Stimulated activated naive B cell treated with anti-CD40 and anti-IgM and Interleukin-4, amounts not matched to agents 10 μg/mL and 1 μg/mL and 100 μg/mL, for 72 hours (primary cell): ENCODE measurements at regions not wholly inside any gene's neighbourhood (a gene's known extent, or its start where the extent isn't known, plus 50 kb on each side); places are given as distances from the start of the nearest gene placed in this dataset.

Source experiments
- ATAC-seq, 2 donors: fragments of 150-1000 bp; cut with Tn5 transposase; replicated peaks; 2 replicates each; pipeline ENCODE4 v1.10.0; 2021; ENCODE audit warnings: moderate library complexity in 1 of 2
- DNase-seq: peaks from one replicate; pipeline ENCODE4 v3.0.0; 2021
- H3K27ac Mint-ChIP-seq: one replicate; pipeline ENCODE4 v1.8.0; 2022; ENCODE audit warnings: mild to moderate bottlenecking, mixed read lengths
- H3K27me3 Mint-ChIP-seq, 2 donors: one replicate each; pipeline ENCODE4 v1.8.0; 2022; ENCODE audit warnings: mixed read lengths in 2 of 2
- H3K36me3 Mint-ChIP-seq, 2 donors: one replicate each; pipeline ENCODE4 v1.8.0; 2022; ENCODE audit warnings: mixed read lengths in 2 of 2, mild to moderate bottlenecking in 1 of 2
- H3K4me1 Mint-ChIP-seq, 2 donors: one replicate each; pipeline ENCODE4 v1.8.0; 2022; ENCODE audit warnings: mixed read lengths in 2 of 2, mild to moderate bottlenecking in 1 of 2
- H3K4me3 Mint-ChIP-seq, 2 donors: one replicate each; pipeline ENCODE4 v1.8.0; 2022; ENCODE audit warnings: mild to moderate bottlenecking in 2 of 2, mixed read lengths in 2 of 2, moderate library complexity in 1 of 2
- H3K9me3 Mint-ChIP-seq, 2 donors: one replicate each; pipeline ENCODE4 v1.8.0; 2022; ENCODE audit warnings: mixed read lengths in 2 of 2, mild to moderate bottlenecking in 1 of 2

GRCh38 chr4:96703265-96703664, 863.4 kb downstream of the PDHA2 start:
- Mint-ChIP-seq H3K27me3 (no peaks in the 10 kb centered on the region), H3K4me1 (no peaks in the 10 kb centered on the region), H3K27ac (no peak overlapping the region), H3K36me3 (no peaks in the 10 kb centered on the region), H3K4me3 (no peak overlapping the region), H3K9me3 (peaks cover 0 to 3% of the 10 kb centered on the region in 2 donors)
- DNase-seq (no peak), ATAC-seq (no peak)

- Mint-ChIP-seq H3K27me3 (no peaks in the 10 kb centered on the region), H3K4me1 (no peaks in the 10 kb centered on the region), H3K27ac (no peak overlapping the region), H3K4me3 (no peak overlapping the region), H3K9me3 (peaks cover 0 to 1% of the 10 kb centered on the region in 2 donors), H3K36me3 (no peaks in the 10 kb centered on the region)
- no peak for DNase-seq
- ATAC-seq: no peak
These were observed 868.9 kb downstream of the PDHA2 start for GRCh38 chr4:96708766-96709165.

- no peak for ATAC-seq
- H3K27ac Mint-ChIP-seq: no peak overlapping the region
- no peaks in the 10 kb centered on the region for H3K27me3 Mint-ChIP-seq
- DNase-seq: no peak
- peaks cover 0 to 2% of the 10 kb centered on the region in 2 donors for H3K9me3 Mint-ChIP-seq
- H3K36me3 Mint-ChIP-seq: no peaks in the 10 kb centered on the region
- no peak overlapping the region for H3K4me3 Mint-ChIP-seq
- no peaks in the 10 kb centered on the region for H3K4me1 Mint-ChIP-seq
These were observed 873.5 kb downstream of the PDHA2 start for GRCh38 chr4:96713271-96713850.

- Mint-ChIP-seq H3K4me1 (no peaks in the 10 kb centered on the region), H3K36me3 (no peaks in the 10 kb centered on the region), H3K27me3 (no peaks in the 10 kb centered on the region), H3K9me3 (peaks cover 5 to 15% of the 10 kb centered on the region in 2 donors), H3K27ac (no peak overlapping the region), H3K4me3 (no peak overlapping the region)
- DNase-seq (no peak), ATAC-seq (no peak)
These were observed 889.7 kb downstream of the PDHA2 start for GRCh38 chr4:96729641-96730040.

- DNase-seq: no peak
- H3K36me3 Mint-ChIP-seq: no peaks in the 10 kb centered on the region
- H3K27ac Mint-ChIP-seq: no peak overlapping the region
- ATAC-seq: no peak
- H3K27me3 Mint-ChIP-seq: no peaks in the 10 kb centered on the region
- no peak overlapping the region for H3K4me3 Mint-ChIP-seq
- H3K4me1 Mint-ChIP-seq: no peaks in the 10 kb centered on the region
- peaks cover 5 to 15% of the 10 kb centered on the region in 2 donors for H3K9me3 Mint-ChIP-seq
These were observed 890.5 kb downstream of the PDHA2 start for GRCh38 chr4:96730432-96730831.

GRCh38 chr4:96736352-96736889, 896.5 kb downstream of the PDHA2 start:
- ATAC-seq (no peak), DNase-seq (no peak)
- no peak overlapping the region for H3K4me3 Mint-ChIP-seq
- H3K27ac Mint-ChIP-seq: no peak overlapping the region
- H3K36me3 Mint-ChIP-seq: no peaks in the 10 kb centered on the region
- no peaks in the 10 kb centered on the region for H3K4me1 Mint-ChIP-seq
- H3K9me3 Mint-ChIP-seq: peaks cover 3 to 18% of the 10 kb centered on the region in 2 donors
- H3K27me3 Mint-ChIP-seq: no peaks in the 10 kb centered on the region

GRCh38 chr4:96739101-96739500, 899.2 kb downstream of the PDHA2 start:
- no peaks in the 10 kb centered on the region for H3K27me3 Mint-ChIP-seq
- no peak overlapping the region for H3K4me3 Mint-ChIP-seq
- H3K36me3 Mint-ChIP-seq: no peaks in the 10 kb centered on the region
- ATAC-seq: no peak
- H3K4me1 Mint-ChIP-seq: no peaks in the 10 kb centered on the region
- peaks cover under 1 to 7% of the 10 kb centered on the region in 2 donors for H3K9me3 Mint-ChIP-seq
- H3K27ac Mint-ChIP-seq: no peak overlapping the region
- no peak for DNase-seq

GRCh38 chr4:96742332-96743014, 902.6 kb downstream of the PDHA2 start:
- Mint-ChIP-seq H3K27me3 (no peaks in the 10 kb centered on the region), H3K9me3 (peaks cover 3 to 4% of the 10 kb centered on the region in 2 donors), H3K4me3 (no peak overlapping the region), H3K27ac (no peak overlapping the region), H3K4me1 (no peaks in the 10 kb centered on the region), H3K36me3 (no peaks in the 10 kb centered on the region)
- no peak for DNase-seq
- no peak for ATAC-seq

- H3K4me1 Mint-ChIP-seq: no peaks in the 10 kb centered on the region
- no peaks in the 10 kb centered on the region for H3K36me3 Mint-ChIP-seq
- DNase-seq: no peak
- ATAC-seq: no peak
- no peaks in the 10 kb centered on the region for H3K27me3 Mint-ChIP-seq
- no peak overlapping the region for H3K4me3 Mint-ChIP-seq
- peaks cover under 1 to 8% of the 10 kb centered on the region in 2 donors for H3K9me3 Mint-ChIP-seq
- H3K27ac Mint-ChIP-seq: no peak overlapping the region
These were observed 904.8 kb downstream of the PDHA2 start for GRCh38 chr4:96744676-96745075.

- Mint-ChIP-seq H3K9me3 (peaks cover 8 to 11% of the 10 kb centered on the region in 2 donors), H3K4me3 (no peak overlapping the region), H3K27ac (no peak overlapping the region), H3K4me1 (no peaks in the 10 kb centered on the region), H3K27me3 (no peaks in the 10 kb centered on the region), H3K36me3 (no peaks in the 10 kb centered on the region)
- DNase-seq (no peak), ATAC-seq (no peak)
These were observed 913.3 kb downstream of the PDHA2 start for GRCh38 chr4:96753216-96753615.

GRCh38 chr4:96755569-96756484, 915.9 kb downstream of the PDHA2 start:
- Mint-ChIP-seq H3K27ac (no peak overlapping the region), H3K4me1 (no peaks in the 10 kb centered on the region), H3K4me3 (no peak overlapping the region), H3K27me3 (no peaks in the 10 kb centered on the region), H3K9me3 (peaks cover 0 to 5% of the 10 kb centered on the region in 2 donors), H3K36me3 (no peaks in the 10 kb centered on the region)
- no peak for DNase-seq
- no peak for ATAC-seq

GRCh38 chr4:96756584-96756983, 916.7 kb downstream of the PDHA2 start:
- Mint-ChIP-seq H3K4me3 (no peak overlapping the region), H3K9me3 (peaks cover 0 to 5% of the 10 kb centered on the region in 2 donors), H3K36me3 (no peaks in the 10 kb centered on the region), H3K27me3 (no peaks in the 10 kb centered on the region), H3K27ac (no peak overlapping the region), H3K4me1 (no peaks in the 10 kb centered on the region)
- DNase-seq (no peak), ATAC-seq (no peak)

GRCh38 chr4:96763546-96763945, 923.7 kb downstream of the PDHA2 start:
- no peak for ATAC-seq
- H3K36me3 Mint-ChIP-seq: no peaks in the 10 kb centered on the region
- peaks cover 5 to 7% of the 10 kb centered on the region in 2 donors for H3K9me3 Mint-ChIP-seq
- no peaks in the 10 kb centered on the region for H3K27me3 Mint-ChIP-seq
- H3K4me3 Mint-ChIP-seq: no peak overlapping the region
- H3K27ac Mint-ChIP-seq: no peak overlapping the region
- no peaks in the 10 kb centered on the region for H3K4me1 Mint-ChIP-seq
- DNase-seq: no peak

GRCh38 chr4:96766359-96766758, 926.5 kb downstream of the PDHA2 start:
- H3K4me1 Mint-ChIP-seq: no peaks in the 10 kb centered on the region
- no peak for ATAC-seq
- DNase-seq: no peak
- no peak overlapping the region for H3K27ac Mint-ChIP-seq
- H3K27me3 Mint-ChIP-seq: no peaks in the 10 kb centered on the region
- H3K36me3 Mint-ChIP-seq: no peaks in the 10 kb centered on the region
- peaks cover 5 to 7% of the 10 kb centered on the region in 2 donors for H3K9me3 Mint-ChIP-seq
- H3K4me3 Mint-ChIP-seq: no peak overlapping the region
